ENCODE measurements at regions not wholly inside any gene's neighbourhood (a gene's known extent, or its start where the extent isn't known, plus 50 kb on each side); places are given as distances from the start of the nearest gene placed in this dataset.

GRCh38 chr5:89904442-89904841 is 505.1 kb downstream of the CETN3 start:
- ChIA-PET CTCF (ENCODE audit: partially characterized antibody) (no interaction called here), POLR2A (ENCODE audit: partially characterized antibody) (no interaction called here)
- Histone ChIP-seq H2AK5ac (ENCODE audit: low read depth, low read length) (no peak overlapping the region), H4K91ac (replicated peaks; ENCODE audit: insufficient read length, low read length) (no peak overlapping the region), H4K5ac (ENCODE audit: insufficient read length, low read depth, low read length) (no peak overlapping the region), H4K20me1 (replicated peaks in 1 of 2; ENCODE audit: control insufficient read depth in 1 of 2, insufficient read depth in 2 of 2, low read length in 2 of 2) (no peaks in the 10 kb centered on the region), H3K4me2 (ENCODE audit: insufficient read depth in 1 of 2, low read depth in 2 of 2, low read length in 2 of 2) (no peak overlapping the region), H3K27ac (ENCODE audit: low read depth, low read length) (no peak overlapping the region), H3K79me2 (ENCODE audit: control insufficient read depth in 1 of 2, insufficient read depth in 2 of 2, low read length in 2 of 2) (no peaks in the 10 kb centered on the region), H3K14ac (ENCODE audit: insufficient read length) (no peak overlapping the region), H2BK15ac (ENCODE audit: low read length) (no peak overlapping the region), H2AFZ (ENCODE audit: low read length) (no peak overlapping the region), H3K23ac (ENCODE audit: insufficient read length) (no peak overlapping the region), H3K23me2 (ENCODE audit: low read depth, low read length) (no peaks in the 10 kb centered on the region), H2BK12ac (ENCODE audit: low read depth, low read length) (no peak overlapping the region), H2BK120ac (replicated peaks; ENCODE audit: low read depth, low read length) (no peak overlapping the region), H3K4me1 (replicated peaks in 1 of 4; ENCODE audit: control insufficient read depth in 3 of 4, insufficient read depth in 4 of 4, low read length in 3 of 4) (no peaks in the 10 kb centered on the region), H2BK20ac (ENCODE audit: low read length) (no peak overlapping the region), H3K9ac (replicated peaks in 1 of 4; ENCODE audit: extremely low read depth in 1 of 4, low read depth in 3 of 4, low read length in 3 of 4) (no peak overlapping the region), H4K8ac (ENCODE audit: extremely low read depth, insufficient read depth, low read length) (no peak overlapping the region), H2BK5ac (ENCODE audit: low read depth, low read length) (no peak overlapping the region), H3K56ac (replicated peaks; ENCODE audit: insufficient read length, low read depth, low read length) (no peak overlapping the region), H3K79me1 (ENCODE audit: low read depth, low read length) (no peaks in the 10 kb centered on the region), H3K27me3 (replicated peaks in 1 of 4; ENCODE audit: control insufficient read depth in 3 of 4, extremely low read depth in 1 of 4, insufficient read depth in 3 of 4, low read length in 3 of 4) (no peaks in the 10 kb centered on the region), H3K18ac (ENCODE audit: extremely low read depth, low read length) (no peak overlapping the region), H3K4me3 (ENCODE audit: extremely low read depth in 1 of 4, insufficient read depth in 2 of 4, low read depth in 3 of 4, low read length in 4 of 4) (no peak overlapping the region), H3K4ac (replicated peaks; ENCODE audit: insufficient read length, low read depth, low read length) (no peak overlapping the region), H3K36me3 (ENCODE audit: control insufficient read depth in 2 of 4, insufficient read depth in 4 of 4, low read length in 3 of 4) (no peaks in the 10 kb centered on the region), H3K9me3 (ENCODE audit: insufficient read depth in 2 of 2, low read depth in 1 of 2, low read length in 1 of 2) (no peaks in the 10 kb centered on the region)
- FAIRE-seq = no peak
- TF ChIP-seq CEBPB (IDR thresholded peaks at IDR 0.05; ENCODE audit: low read depth, low read length) (peak; percentile 58; the same call in 1 of the 2 replicates), MAX (IDR thresholded peaks at IDR 0.05) (no peak)
- WGBS, 2 experiments (ENCODE audit: extremely low coverage in 1 of 2, insufficient coverage in 1 of 2, insufficient read length in 1 of 2, insufficient replicate concordance in 2 of 2, low coverage in 1 of 2, low lambda C conversion rate in 2 of 2, missing lambda C conversion rate in 1 of 2) = 90% methylated on average over 2 of the region's 2 CpGs; no CpG with 5 or more reads in 1 of the 2 experiments
- DNase-seq (ENCODE audit: low read depth in 1 of 2, low spot score in 2 of 2) = no peak
